Adrenal gland (tissue), 9 donors: ENCODE measurements at regions not wholly inside any gene's neighbourhood (a gene's known extent, or its start where the extent isn't known, plus 50 kb on each side); places are given as distances from the start of the nearest gene placed in this dataset.

ENCODE experiments used
- DNase-seq, 7 donors: peaks; one replicate each; pipeline ENCODE4 v3.0.0-alpha.2; 2019 to 2020
- H3K27ac ChIP-seq, 5 donors: fragments of 200-600 bp; sonication (generic) in 4 of 5; 1 replicate in 3 of 5; 2 replicates in 2 of 5; pipeline versions ENCODE4 v1.5.1 to v1.8.0; 2016 to 2020; ENCODE audit warnings: mild to moderate bottlenecking in 1 of 5
- H3K27me3 ChIP-seq: fragments of 200-600 bp; 2 replicates; pipeline ENCODE4 v1.8.0; 2021
- H3K36me3 ChIP-seq, 2 donors: fragments of 200-600 bp; replicated peaks in 1 of 2; 1 replicate in 1 of 2; 2 replicates in 1 of 2; pipeline versions ENCODE4 v1.5.1 to v1.8.0; 2018 to 2022
- H3K4me1 ChIP-seq, 2 donors: fragments of 200-600 bp; replicated peaks in 1 of 2; 1 replicate in 1 of 2; 2 replicates in 1 of 2; pipeline versions ENCODE4 v1.5.1 to v1.8.0; 2018 to 2021
- H3K4me3 ChIP-seq, 4 donors: fragments of 200-600 bp; sonication (generic) in 3 of 4; one replicate each; pipeline ENCODE4 v1.5.1; 2016 to 2018
- H3K9me3 ChIP-seq, 3 donors: fragments of 200-600 bp; sonication (generic) in 1 of 3; replicated peaks in 1 of 3; 1 replicate in 2 of 3; 2 replicates in 1 of 3; pipeline versions ENCODE4 v1.5.1 to v1.8.0; 2016 to 2021
- POLR2A ChIP-seq, 2 donors: fragments of 450-650 bp; IDR thresholded peaks; one replicate each; pipeline ENCODE4 v1.6.1; 2017; ENCODE audit warnings: antibody characterized with exemption in 2 of 2, mild to moderate bottlenecking in 2 of 2, moderate library complexity in 1 of 2
- WGBS, 4 donors: extraction: QIAGEN DNeasy Blood & Tissue Kit in 2 of 4; methylation state at CpG; one replicate each; pipeline versions ENCODE4 v1.1.5 to v1.1.7; 2013 to 2017; 5-methylcytosine and 5-hydroxymethylcytosine counted together
- intact Hi-C, 2 donors: fragments of 100-400 bp; cut with DNase I; formaldehyde crosslinking; loops; one replicate each; pipeline versions ENCODE4 v1.14.1 to v1.15.0; 2022 to 2023
- TF ChIP-seq, protein P1 (sequence below), 6 experiments: fragments of 450-650 bp in 4 of 6; fragments of 200-600 bp in 2 of 6; sonication (generic) in 1 of 6; IDR thresholded peaks; 1 replicate in 5 of 6; 2 replicates in 1 of 6; pipeline versions ENCODE4 v1.5.1 to v1.8.0; 2016 to 2021; ENCODE audit warnings: antibody characterized with exemption in 6 of 6, mild to moderate bottlenecking in 2 of 6, moderate library complexity in 1 of 6
- donor health status: healthy with polysubstance abuse.
- donor health status: Bipolar disorder and iron deficiency.
- donor health status: DM: yes; HTN: yes; CAD: no.
- donor health status: DM: no; HTN: no; CAD: no.
- donor health status: DM: no; HTN: no; CAD: no.

DNA sequence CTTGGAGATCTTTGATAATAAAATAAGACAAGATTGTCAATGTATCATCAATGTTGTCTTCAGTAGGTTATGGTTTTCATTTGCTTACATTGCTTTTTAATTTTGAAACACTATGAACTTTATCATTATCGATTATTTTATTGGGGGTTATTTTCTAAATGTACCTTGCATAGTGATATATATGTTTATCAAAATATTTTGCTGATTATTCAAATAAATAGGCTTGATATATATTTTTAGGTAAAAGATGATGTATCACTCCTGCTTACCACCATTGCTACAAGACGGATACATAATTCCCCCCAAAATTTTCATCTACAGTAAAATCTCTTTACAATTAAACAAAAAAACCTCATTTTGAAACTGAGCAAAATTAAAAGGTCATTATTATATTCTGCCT, 293.8 kb downstream of the SUCLG1 start:
- Histone ChIP-seq H3K36me3 (no peaks in the 10 kb centered on the region), H3K9me3 (no peaks in the 10 kb centered on the region), H3K27me3 (no peaks in the 10 kb centered on the region), H3K27ac (no peak overlapping the region), H3K4me3 (no peak overlapping the region), H3K4me1 (no peaks in the 10 kb centered on the region)
- WGBS, 4 donors: 64 to 80% (median 75%) methylated on average over 2 of the region's 2 CpGs
- no peak for DNase-seq
- intact Hi-C loops: no loop called here
- TF ChIP-seq, protein P1, sequence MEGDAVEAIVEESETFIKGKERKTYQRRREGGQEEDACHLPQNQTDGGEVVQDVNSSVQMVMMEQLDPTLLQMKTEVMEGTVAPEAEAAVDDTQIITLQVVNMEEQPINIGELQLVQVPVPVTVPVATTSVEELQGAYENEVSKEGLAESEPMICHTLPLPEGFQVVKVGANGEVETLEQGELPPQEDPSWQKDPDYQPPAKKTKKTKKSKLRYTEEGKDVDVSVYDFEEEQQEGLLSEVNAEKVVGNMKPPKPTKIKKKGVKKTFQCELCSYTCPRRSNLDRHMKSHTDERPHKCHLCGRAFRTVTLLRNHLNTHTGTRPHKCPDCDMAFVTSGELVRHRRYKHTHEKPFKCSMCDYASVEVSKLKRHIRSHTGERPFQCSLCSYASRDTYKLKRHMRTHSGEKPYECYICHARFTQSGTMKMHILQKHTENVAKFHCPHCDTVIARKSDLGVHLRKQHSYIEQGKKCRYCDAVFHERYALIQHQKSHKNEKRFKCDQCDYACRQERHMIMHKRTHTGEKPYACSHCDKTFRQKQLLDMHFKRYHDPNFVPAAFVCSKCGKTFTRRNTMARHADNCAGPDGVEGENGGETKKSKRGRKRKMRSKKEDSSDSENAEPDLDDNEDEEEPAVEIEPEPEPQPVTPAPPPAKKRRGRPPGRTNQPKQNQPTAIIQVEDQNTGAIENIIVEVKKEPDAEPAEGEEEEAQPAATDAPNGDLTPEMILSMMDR (IDR thresholded peaks at IDR 0.05): no peak
- TF ChIP-seq POLR2A (IDR thresholded peaks at IDR 0.05): no peak

DNA sequence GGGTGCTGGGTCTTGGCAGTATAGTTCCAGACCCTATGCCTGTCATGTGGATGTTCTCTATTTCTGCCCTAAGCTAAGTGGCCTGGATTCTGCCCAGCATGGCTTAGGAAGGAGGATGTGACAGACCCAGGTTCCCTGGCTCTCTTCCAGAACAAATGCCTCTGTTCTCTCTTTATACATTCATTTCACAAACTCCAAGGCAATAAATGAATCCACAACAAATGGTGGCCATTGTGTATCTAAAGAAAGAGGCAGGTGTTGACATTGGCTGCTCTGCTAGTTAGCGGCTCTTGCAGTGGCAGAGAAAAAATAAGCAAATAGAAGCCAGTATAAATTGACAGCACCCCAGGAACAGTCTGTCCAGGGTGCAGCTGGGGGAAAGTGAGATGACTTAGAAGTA, 298.6 kb downstream of the SUCLG1 start:
- no peaks in the 10 kb centered on the region for H3K9me3 ChIP-seq
- DNase-seq: no peak
- H3K27me3 ChIP-seq: no peaks in the 10 kb centered on the region
- H3K36me3 ChIP-seq: no peaks in the 10 kb centered on the region
- intact Hi-C loops: no loop called here
- H3K4me1 ChIP-seq: no peaks in the 10 kb centered on the region
- no peak overlapping the region for H3K27ac ChIP-seq
- no peak for TF ChIP-seq POLR2A (IDR thresholded peaks at IDR 0.05)
- TF ChIP-seq, protein P1 (IDR thresholded peaks at IDR 0.05): no peak
- 60 to 72% (median 62%) methylated on average over 1 of the region's 1 CpG for WGBS, 4 donors
- H3K4me3 ChIP-seq: no peak overlapping the region

DNA sequence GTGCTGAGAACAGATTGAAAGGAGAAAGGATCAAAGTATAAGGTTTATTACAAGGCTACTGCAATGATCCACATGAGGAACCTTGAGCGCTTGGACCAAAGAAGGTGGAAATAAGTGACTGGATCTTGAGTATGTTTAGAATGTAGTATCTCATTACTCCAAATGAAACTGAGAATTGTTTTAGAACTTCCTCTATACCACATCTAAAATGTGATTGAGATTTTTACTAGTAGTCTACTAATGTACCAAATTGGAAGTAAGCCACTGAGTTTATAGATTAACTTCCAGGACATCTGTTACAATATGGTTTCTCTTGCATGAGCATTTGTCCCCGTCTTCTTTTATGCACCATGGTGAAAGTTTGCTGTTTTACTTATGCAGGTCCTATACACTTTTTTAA, 300.5 kb downstream of the SUCLG1 start:
- no peak for DNase-seq
- 83 to 88% (median 86%) methylated on average over 2 of the region's 2 CpGs for WGBS, 4 donors
- intact Hi-C loops: no loop called here

DNA sequence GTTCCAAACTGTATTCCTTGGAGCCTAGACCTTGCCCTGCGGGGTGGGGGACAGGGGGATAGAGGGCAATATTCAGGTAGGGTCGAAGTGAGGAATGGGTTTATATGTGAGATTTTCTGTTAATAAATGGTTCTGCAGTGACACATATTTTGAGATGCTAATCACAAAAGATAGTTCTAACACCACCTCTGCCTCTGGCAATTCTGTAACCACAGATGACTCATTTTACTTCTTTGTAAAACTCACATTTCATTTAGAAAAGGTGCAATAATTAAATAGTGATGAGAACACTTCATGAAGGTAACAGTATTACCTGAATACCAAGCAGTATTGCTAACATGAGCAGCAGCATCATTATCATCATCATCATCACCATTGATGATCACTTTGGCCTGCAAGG, 306.6 kb downstream of the SUCLG1 start:
- Histone ChIP-seq H3K4me3 (no peak overlapping the region), H3K27me3 (no peaks in the 10 kb centered on the region), H3K4me1 (no peaks in the 10 kb centered on the region), H3K27ac (no peak overlapping the region), H3K9me3 (no peaks in the 10 kb centered on the region), H3K36me3 (no peaks in the 10 kb centered on the region)
- intact Hi-C loops: no loop called here
- TF ChIP-seq, protein P1 (IDR thresholded peaks at IDR 0.05): no peak
- no peak for TF ChIP-seq POLR2A (IDR thresholded peaks at IDR 0.05)
- WGBS, 4 donors: 62 to 85% (median 71%) methylated on average over 2 of the region's 2 CpGs
- DNase-seq: no peak

More for the DNA sequence above, 300.5 kb downstream of the SUCLG1 start:
- H3K4me3 ChIP-seq: no peak overlapping the region
- no peaks in the 10 kb centered on the region for H3K9me3 ChIP-seq
- H3K4me1 ChIP-seq: no peaks in the 10 kb centered on the region
- TF ChIP-seq, protein P1 (IDR thresholded peaks at IDR 0.05): no peak
- TF ChIP-seq POLR2A (IDR thresholded peaks at IDR 0.05): no peak
- H3K27me3 ChIP-seq: no peaks in the 10 kb centered on the region
- no peaks in the 10 kb centered on the region for H3K36me3 ChIP-seq
- no peak overlapping the region for H3K27ac ChIP-seq
